ENCODE measurements at regions not wholly inside any gene's neighbourhood (a gene's known extent, or its start where the extent isn't known, plus 50 kb on each side); places are given as distances from the start of the nearest gene placed in this dataset.

GRCh38 chr1:109823543-109824348 lies 60.0 kb upstream of the EPS8L3 start:
- H3K36me3 ChIP-seq (replicated peaks): no peaks in the 10 kb centered on the region
- DNase-seq: peak; percentile 28
- TF ChIP-seq CTCF (IDR thresholded peaks at IDR 0.05; ENCODE audit: low read depth, low read length, missing control alignments): peak; percentile 9
- H3K27ac ChIP-seq: no peak overlapping the region
- H3K4me3 ChIP-seq (ENCODE audit: low read depth, low read length): no peak overlapping the region
- in situ Hi-C loops (cut with HindIII; ENCODE audit: low pct_ligation_motif_present, low sequenced_read_pairs): no loop called here
- no peaks in the 10 kb centered on the region for H3K27me3 ChIP-seq (replicated peaks)

DNA sequence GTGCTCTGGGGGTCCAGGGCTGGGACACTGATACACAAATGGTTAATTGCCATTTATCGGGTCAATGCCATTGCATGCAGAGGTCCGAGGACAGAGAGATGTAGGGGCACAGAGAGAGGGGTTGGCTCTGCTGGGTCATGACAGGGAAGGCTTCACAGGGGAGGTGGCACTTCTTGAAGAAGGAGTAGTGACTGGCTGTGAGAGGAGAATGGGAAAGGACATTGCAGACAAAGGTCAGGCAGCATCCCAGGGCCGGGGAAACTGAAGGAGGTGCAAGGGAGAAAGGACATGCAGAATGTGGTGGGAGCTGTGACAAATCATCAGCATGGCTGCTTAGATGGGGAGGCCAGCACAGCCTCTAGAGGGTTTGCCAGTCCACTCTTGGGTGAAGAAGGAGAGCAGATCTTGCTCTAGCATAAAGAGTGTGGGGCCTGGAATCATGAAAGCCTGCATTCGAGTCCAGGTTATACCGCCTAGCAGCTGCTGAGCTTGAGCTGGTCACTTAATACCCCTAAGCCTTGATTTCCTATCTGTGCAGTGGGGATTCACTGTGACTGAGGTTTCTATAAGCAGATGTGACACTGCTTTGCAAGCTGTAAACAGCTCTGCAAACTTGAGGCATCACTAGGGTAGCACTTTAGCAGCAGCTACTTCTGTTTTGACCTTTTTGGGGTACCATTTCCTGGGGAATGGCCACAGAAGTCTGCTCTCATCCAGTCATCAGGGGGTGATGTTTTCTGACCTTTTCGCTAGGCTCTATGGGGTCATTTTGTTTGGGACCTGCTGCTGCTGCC lies 59.2 kb upstream of the EPS8L3 start:
- no peak for TF ChIP-seq CTCF (IDR thresholded peaks at IDR 0.05; ENCODE audit: low read depth, low read length, missing control alignments)
- Histone ChIP-seq H3K27ac (no peak overlapping the region), H3K4me3 (ENCODE audit: low read depth, low read length) (no peak overlapping the region), H3K36me3 (replicated peaks) (no peaks in the 10 kb centered on the region), H3K27me3 (replicated peaks) (no peaks in the 10 kb centered on the region)
- no peak for DNase-seq
- in situ Hi-C loops (cut with HindIII; ENCODE audit: low pct_ligation_motif_present, low sequenced_read_pairs): no loop called here

DNA sequence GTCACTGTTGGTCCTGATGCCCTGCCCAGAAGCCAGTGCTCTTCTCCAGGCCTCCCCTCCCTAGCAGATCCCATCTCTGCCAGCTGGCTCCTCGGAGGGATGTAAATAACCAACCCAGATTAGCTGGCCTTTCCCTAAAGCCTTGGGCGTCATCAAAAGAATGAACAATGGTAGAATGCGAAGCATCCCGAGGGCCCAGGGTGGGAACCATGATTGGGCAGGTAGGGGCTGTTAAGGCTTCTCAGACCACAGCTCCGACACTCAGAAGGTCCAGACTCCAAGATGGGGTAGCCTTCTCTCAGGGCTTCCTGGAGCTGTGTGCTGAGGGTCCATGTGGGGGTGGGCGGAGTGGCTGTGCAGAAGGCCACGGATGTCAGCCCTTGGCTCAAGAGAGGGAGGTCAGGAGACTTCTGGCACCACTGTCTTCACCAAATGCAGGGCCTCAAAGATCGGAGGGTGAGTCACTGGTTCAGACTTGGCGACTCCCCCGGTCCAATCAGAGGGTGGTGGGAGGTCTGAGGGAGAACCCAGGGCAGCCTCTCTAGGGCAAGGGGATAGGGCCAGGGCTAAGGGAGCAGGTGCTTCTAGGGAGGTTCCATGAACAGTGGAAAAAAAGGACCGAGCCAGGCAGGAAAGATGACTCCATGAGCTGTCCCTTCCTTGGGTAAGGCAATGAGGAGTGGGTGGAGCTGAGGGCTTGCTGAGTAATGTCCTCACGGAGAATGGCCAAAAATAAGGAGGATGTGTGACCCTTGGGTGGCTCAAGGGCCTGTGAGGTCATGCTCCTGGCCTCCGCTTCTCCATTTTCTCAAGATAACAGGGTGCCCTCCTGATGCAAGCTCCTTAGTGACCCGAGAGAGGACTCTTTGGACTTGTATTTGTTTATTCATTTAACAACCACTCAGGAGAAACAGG lies 58.4 kb upstream of the EPS8L3 start:
- in situ Hi-C loops (cut with HindIII; ENCODE audit: low pct_ligation_motif_present, low sequenced_read_pairs): no loop called here
- H3K27ac ChIP-seq: no peak overlapping the region
- no peak for TF ChIP-seq CTCF (IDR thresholded peaks at IDR 0.05; ENCODE audit: low read depth, low read length, missing control alignments)
- no peaks in the 10 kb centered on the region for H3K27me3 ChIP-seq (replicated peaks)
- no peaks in the 10 kb centered on the region for H3K36me3 ChIP-seq (replicated peaks)
- DNase-seq: peak; percentile 41
- H3K4me3 ChIP-seq (ENCODE audit: low read depth, low read length): no peak overlapping the region

GRCh38 chr1:109821221-109821669 lies 57.5 kb upstream of the EPS8L3 start:
- peak; percentile 82 for DNase-seq
- Histone ChIP-seq H3K27ac (no peak overlapping the region), H3K27me3 (replicated peaks) (no peaks in the 10 kb centered on the region), H3K4me3 (ENCODE audit: low read depth, low read length) (no peak overlapping the region), H3K36me3 (replicated peaks) (no peaks in the 10 kb centered on the region)
- no peak for TF ChIP-seq CTCF (IDR thresholded peaks at IDR 0.05; ENCODE audit: low read depth, low read length, missing control alignments)
- in situ Hi-C loops (cut with HindIII; ENCODE audit: low pct_ligation_motif_present, low sequenced_read_pairs): no loop called here

DNA sequence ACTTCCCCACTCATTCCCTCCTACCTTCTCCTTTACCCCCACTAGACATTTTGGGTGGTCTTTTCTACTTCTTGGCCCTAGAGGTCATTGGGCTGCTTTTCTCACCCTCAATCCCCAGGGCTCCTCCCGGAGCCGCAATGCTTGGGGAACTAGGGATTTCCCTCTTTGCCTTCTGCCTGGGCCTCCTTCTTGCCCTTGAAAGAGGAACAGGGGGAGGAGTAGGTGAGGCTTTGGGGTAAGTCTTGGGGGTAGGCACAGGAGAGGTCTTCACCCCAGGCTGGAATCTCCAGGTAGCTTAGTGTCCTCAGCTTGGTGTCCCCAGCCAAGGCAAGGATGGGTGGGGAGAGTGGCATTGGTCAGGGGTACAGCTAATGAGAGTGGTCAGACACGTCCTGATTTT lies 56.2 kb upstream of the EPS8L3 start:
- no peak overlapping the region for H3K27ac ChIP-seq
- in situ Hi-C loops (cut with HindIII; ENCODE audit: low pct_ligation_motif_present, low sequenced_read_pairs): no loop called here
- no peak for TF ChIP-seq CTCF (IDR thresholded peaks at IDR 0.05; ENCODE audit: low read depth, low read length, missing control alignments)
- no peak overlapping the region for H3K4me3 ChIP-seq (ENCODE audit: low read depth, low read length)
- no peaks in the 10 kb centered on the region for H3K36me3 ChIP-seq (replicated peaks)
- DNase-seq: no peak
- H3K27me3 ChIP-seq (replicated peaks): no peaks in the 10 kb centered on the region

Measured in brain microvascular endothelial cell (primary cell).